Activated CD8-positive, alpha-beta memory T cell treated with anti-CD3 and anti-CD28 coated beads for 24 hours (primary cell): ENCODE measurements at regions not wholly inside any gene's neighbourhood (a gene's known extent, or its start where the extent isn't known, plus 50 kb on each side); places are given as distances from the start of the nearest gene placed in this dataset.

Experiments
- DNase-seq: peaks from one replicate; pipeline ENCODE4 v3.0.0-alpha.2; 2020

- no peak for DNase-seq
These were observed 309.4 kb downstream of the BTG1 start for GRCh38 chr12:91836264-91836663.

GRCh38 chr12:91835693-91836092 is 310.0 kb downstream of the BTG1 start:
- no peak for DNase-seq

GRCh38 chr12:91833780-91834359 is 311.8 kb downstream of the BTG1 start:
- no peak for DNase-seq

GRCh38 chr12:91825999-91826398 is 319.6 kb downstream of the BTG1 start:
- no peak for DNase-seq

- no peak for DNase-seq
These were observed 320.7 kb downstream of the BTG1 start for GRCh38 chr12:91824991-91825390.

DNA sequence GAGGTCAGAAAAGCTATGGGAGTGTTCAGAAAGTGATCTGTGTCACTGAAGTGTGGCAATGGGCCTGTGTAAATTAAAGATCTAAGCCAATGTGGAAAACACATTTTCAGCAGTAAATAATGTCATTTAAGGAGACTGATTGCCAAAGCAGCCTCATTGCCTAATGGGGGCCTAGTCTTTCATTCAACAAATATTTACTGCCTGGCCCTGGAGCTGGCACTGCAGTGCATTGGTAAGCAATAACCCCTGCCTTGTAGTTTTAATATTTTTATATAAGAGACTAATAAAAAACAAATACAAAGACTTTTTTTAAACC is 326.6 kb downstream of the BTG1 start:
- no peak for DNase-seq

GRCh38 chr12:91818227-91819131 is 327.2 kb downstream of the BTG1 start:
- no peak for DNase-seq

GRCh38 chr12:91817517-91817916 is 328.1 kb downstream of the BTG1 start:
- DNase-seq = no peak

DNA sequence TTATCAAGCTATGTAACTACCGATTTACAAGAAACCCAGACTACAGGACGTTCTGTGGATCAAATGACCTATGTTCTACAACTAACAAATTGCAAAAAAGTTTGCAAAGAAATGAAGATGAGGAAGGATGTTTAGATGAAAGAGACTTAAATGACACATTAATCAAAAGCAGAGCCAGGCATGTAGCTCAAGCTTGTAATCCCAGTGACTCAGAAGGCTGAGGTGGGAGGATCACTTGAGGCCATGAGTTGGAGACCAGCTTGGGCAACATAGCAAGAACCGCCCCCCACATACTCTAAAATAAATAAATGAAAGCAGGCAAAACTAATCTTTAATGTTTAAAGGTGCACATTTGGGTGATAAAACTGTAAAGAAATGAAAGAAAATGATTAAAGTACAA is 331.9 kb downstream of the BTG1 start:
- DNase-seq = no peak

DNA sequence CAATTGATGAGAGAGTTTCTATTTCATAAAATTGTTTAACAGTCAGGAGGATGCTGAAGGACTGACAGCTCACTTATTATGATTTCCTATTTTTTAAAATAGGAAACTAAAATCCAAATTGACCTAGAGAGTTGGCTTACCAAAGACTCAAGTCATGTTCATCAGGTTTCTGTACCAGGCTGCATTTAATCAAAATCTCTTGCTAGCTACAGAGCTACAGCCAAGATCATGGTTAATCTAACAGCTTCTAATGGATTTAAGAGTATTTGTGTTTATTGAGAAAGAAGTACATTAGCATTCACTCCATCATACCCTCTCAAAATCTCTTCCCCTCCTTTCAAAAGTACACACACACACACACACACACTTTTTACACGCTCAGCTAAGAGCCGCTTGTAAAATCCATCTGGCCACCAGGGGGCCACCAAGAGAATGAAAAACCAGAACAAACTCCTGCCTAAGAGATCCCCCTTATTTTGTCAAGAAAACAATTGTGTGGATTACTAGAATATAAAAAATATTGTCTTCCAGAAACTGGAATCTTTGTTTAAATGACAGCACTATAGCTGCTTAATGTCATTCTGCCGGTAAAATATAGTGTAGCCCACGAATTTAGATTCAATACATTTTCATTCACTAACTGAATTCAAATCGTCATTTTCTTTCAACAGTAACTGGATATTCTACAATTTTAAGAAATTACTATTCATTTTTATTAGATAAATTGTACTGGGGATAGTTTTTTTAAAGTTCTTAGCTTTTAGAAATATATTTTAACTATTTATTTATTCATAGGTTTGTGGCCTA is 334.0 kb downstream of the BTG1 start:
- DNase-seq = peak; percentile 90

- DNase-seq = no peak
These were observed 334.9 kb downstream of the BTG1 start for GRCh38 chr12:91810531-91811451.

DNA sequence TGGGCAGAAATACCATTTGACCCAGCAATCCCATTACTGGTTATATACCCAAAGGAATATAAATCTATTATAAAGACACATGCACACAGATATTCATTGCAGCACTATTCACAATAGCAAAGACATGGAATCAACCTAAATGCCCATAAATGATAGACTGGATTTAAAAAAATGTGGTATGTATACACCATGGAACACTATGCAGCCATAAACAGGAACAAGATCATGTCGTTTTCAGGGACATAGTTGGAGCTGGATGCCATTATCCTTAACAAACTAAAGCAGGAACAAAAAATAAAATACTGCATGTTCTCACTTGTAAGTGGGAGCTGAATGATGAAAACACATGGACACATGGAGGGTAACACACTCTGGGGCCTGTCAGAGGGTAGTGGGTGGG is 335.6 kb downstream of the BTG1 start:
- no peak for DNase-seq

GRCh38 chr12:91805031-91805430 is 340.6 kb downstream of the BTG1 start:
- no peak for DNase-seq

DNA sequence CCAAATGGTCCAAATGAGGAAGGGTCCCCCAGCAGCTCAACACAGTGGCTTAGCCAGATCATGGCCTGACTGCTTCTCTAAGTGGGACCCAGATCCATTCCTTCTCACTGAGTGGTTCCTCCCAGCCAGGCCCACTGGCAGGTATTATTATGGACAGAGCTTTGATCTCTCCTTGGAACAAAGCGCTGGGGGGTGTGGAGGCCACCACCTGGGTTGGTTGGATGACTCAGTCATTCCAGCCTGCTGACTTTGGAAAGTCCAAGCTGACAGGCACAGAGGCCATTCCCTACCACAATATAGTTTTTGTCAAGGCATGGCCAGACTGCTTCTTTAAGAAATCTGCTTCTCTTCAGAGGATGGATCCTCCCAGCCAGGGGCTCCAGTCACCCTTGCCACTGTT is 341.1 kb downstream of the BTG1 start:
- DNase-seq = no peak

DNA sequence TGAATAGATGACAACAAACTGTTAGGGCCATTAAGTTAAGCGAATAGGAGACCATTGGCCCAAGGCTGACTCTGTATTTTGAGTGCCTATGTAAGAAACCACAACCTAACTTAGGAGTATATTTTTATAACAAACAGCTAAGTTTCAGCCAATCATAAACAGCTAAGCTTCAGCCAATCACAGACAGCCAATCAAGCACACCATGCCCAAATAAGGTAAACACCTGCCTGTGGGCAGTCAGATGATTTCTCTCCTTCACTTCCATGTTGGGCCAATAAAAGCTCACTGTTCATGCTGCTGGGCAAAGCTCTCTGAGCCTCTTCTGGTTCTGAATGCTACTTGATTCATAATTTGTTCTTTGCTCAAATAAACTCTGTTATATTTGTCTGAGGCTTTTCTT is 344.6 kb downstream of the BTG1 start:
- no peak for DNase-seq

- DNase-seq = no peak
These were observed 352.0 kb downstream of the BTG1 start for GRCh38 chr12:91793676-91794075.

GRCh38 chr12:91792597-91792996 is 353.0 kb downstream of the BTG1 start:
- no peak for DNase-seq

GRCh38 chr12:91786499-91787272 is 359.0 kb downstream of the BTG1 start:
- no peak for DNase-seq

GRCh38 chr12:91785655-91786498 is 359.8 kb downstream of the BTG1 start:
- DNase-seq = no peak

- DNase-seq = no peak
These were observed 364.5 kb downstream of the BTG1 start for GRCh38 chr12:91781114-91781513.

DNA sequence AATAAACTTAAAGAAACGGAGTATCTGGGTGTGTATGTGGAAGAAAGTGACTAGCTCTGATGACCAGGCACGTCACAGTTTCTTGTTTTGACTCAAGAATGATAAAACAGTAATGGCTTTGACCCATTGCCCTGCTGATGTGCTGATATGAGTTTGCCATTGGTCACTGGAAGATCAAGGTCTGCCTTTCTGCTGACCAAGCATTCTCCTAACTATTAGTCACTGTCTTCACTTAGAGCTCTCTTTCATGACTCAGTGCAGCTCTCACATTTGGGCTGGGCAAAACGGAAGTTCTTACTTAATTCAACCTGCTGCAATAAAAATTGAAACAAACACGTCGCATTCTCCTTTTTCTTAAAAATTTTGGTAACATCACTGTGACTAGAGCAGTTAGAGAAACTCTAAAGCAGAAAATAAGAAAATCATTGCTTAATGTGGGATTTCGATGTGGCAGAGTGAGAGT is 366.7 kb downstream of the BTG1 start:
- DNase-seq = peak; percentile 56
